Activated T-cell treated with anti-CD3 and anti-CD28 coated beads, Interleukin-2, amount 50 U/mL, for 4 hours (primary cell): ENCODE measurements at regions not wholly inside any gene's neighbourhood (a gene's known extent, or its start where the extent isn't known, plus 50 kb on each side); places are given as distances from the start of the nearest gene placed in this dataset.
"Not testable (repeated sequence)": the region's sequence is repeated elsewhere in the genome, so short reads cannot be mapped to it uniquely, and the experiment has no call there.

Experiments
- ATAC-seq, 2 donors: fragments of 200-7000 bp; cut with Tn5 transposase; one replicate each; pipeline ENCODE4 v1.10.0; 2021
- DNase-seq: peaks from one replicate; pipeline ENCODE4 v3.0.0-alpha.2; 2020
- H3K27me3 Mint-ChIP-seq: one replicate; pipeline ENCODE4 v1.8.0; 2021; ENCODE audit warnings: low read depth, mixed read lengths
- H3K36me3 Mint-ChIP-seq: one replicate; pipeline ENCODE4 v1.8.0; 2022; ENCODE audit warnings: mixed read lengths; ENCODE audit not compliant: insufficient read depth
- H3K4me1 Mint-ChIP-seq: one replicate; pipeline ENCODE4 v1.8.0; 2021; ENCODE audit warnings: low read depth, mixed read lengths
- H3K4me3 Mint-ChIP-seq: one replicate; pipeline ENCODE4 v1.8.0; 2021; ENCODE audit warnings: mild to moderate bottlenecking, moderate library complexity, mixed read lengths
- H3K9me3 Mint-ChIP-seq: one replicate; pipeline ENCODE4 v1.8.0; 2021; ENCODE audit warnings: mixed read lengths

- Mint-ChIP-seq H3K27me3 (no peaks in the 10 kb centered on the region), H3K4me3 (no peak overlapping the region), H3K4me1 (no peaks in the 10 kb centered on the region), H3K36me3 (no peaks in the 10 kb centered on the region), H3K9me3 (peaks cover 11% of the 10 kb centered on the region)
- ATAC-seq (no peak), DNase-seq (no peak)
Observed at GRCh38 chr21:28311411-28312190, 681.1 kb downstream of the LTN1 start.

GRCh38 chr21:28310711-28311110 lies 682.0 kb downstream of the LTN1 start:
- Mint-ChIP-seq H3K4me3 (no peak overlapping the region), H3K9me3 (peaks cover 11% of the 10 kb centered on the region), H3K36me3 (no peaks in the 10 kb centered on the region), H3K4me1 (no peaks in the 10 kb centered on the region), H3K27me3 (no peaks in the 10 kb centered on the region)
- ATAC-seq (no peak), DNase-seq (no peak)

- Mint-ChIP-seq H3K27me3 (no peaks in the 10 kb centered on the region), H3K4me1 (no peaks in the 10 kb centered on the region), H3K36me3 (no peaks in the 10 kb centered on the region), H3K4me3 (no peak overlapping the region), H3K9me3 (peaks cover 11% of the 10 kb centered on the region)
- ATAC-seq (no peak), DNase-seq (no peak)
Observed at GRCh38 chr21:28310171-28310685, 682.4 kb downstream of the LTN1 start.

- Mint-ChIP-seq H3K9me3 (peaks cover 11% of the 10 kb centered on the region), H3K36me3 (no peaks in the 10 kb centered on the region), H3K4me3 (no peak overlapping the region), H3K27me3 (no peaks in the 10 kb centered on the region), H3K4me1 (no peaks in the 10 kb centered on the region)
- ATAC-seq (no peak), DNase-seq (no peak)
Observed at GRCh38 chr21:28309596-28309995, 683.1 kb downstream of the LTN1 start.

GRCh38 chr21:28308516-28308915 lies 684.2 kb downstream of the LTN1 start:
- Mint-ChIP-seq H3K4me1 (no peaks in the 10 kb centered on the region), H3K9me3 (peaks cover 11% of the 10 kb centered on the region), H3K36me3 (no peaks in the 10 kb centered on the region), H3K4me3 (no peak overlapping the region), H3K27me3 (no peaks in the 10 kb centered on the region)
- ATAC-seq (no peak), DNase-seq (no peak)

GRCh38 chr21:28299946-28300345 lies 692.7 kb downstream of the LTN1 start:
- Mint-ChIP-seq H3K27me3 (no peaks in the 10 kb centered on the region), H3K4me1 (no peaks in the 10 kb centered on the region), H3K4me3 (no peak overlapping the region), H3K36me3 (no peaks in the 10 kb centered on the region), H3K9me3 (no peaks in the 10 kb centered on the region)
- DNase-seq = no peak
- no peak for ATAC-seq

- no peaks in the 10 kb centered on the region for H3K4me1 Mint-ChIP-seq
- no peaks in the 10 kb centered on the region for H3K36me3 Mint-ChIP-seq
- H3K9me3 Mint-ChIP-seq = no peaks in the 10 kb centered on the region
- DNase-seq (no peak), ATAC-seq (no peak)
- H3K27me3 Mint-ChIP-seq = no peaks in the 10 kb centered on the region
- no peak overlapping the region for H3K4me3 Mint-ChIP-seq
Observed at GRCh38 chr21:28298251-28298672, 694.4 kb downstream of the LTN1 start.

- no peak overlapping the region for H3K4me3 Mint-ChIP-seq
- H3K9me3 Mint-ChIP-seq = peaks cover 10% of the 10 kb centered on the region
- no peak for ATAC-seq
- no peaks in the 10 kb centered on the region for H3K4me1 Mint-ChIP-seq
- no peaks in the 10 kb centered on the region for H3K36me3 Mint-ChIP-seq
- no peaks in the 10 kb centered on the region for H3K27me3 Mint-ChIP-seq
- no peak for DNase-seq
Observed at GRCh38 chr21:28294051-28294450, 698.6 kb downstream of the LTN1 start.

- Mint-ChIP-seq H3K4me1 (no peaks in the 10 kb centered on the region), H3K4me3 (no peak overlapping the region), H3K27me3 (no peaks in the 10 kb centered on the region), H3K9me3 (peaks cover 5% of the 10 kb centered on the region), H3K36me3 (no peaks in the 10 kb centered on the region)
- ATAC-seq (no peak), DNase-seq (no peak)
Observed at GRCh38 chr21:28283641-28284490, 708.8 kb downstream of the LTN1 start.

- Mint-ChIP-seq H3K4me3 (no peak overlapping the region), H3K36me3 (no peaks in the 10 kb centered on the region), H3K4me1 (no peaks in the 10 kb centered on the region), H3K27me3 (no peaks in the 10 kb centered on the region), H3K9me3 (peaks cover 5% of the 10 kb centered on the region)
- DNase-seq (no peak), ATAC-seq (no peak)
Observed at GRCh38 chr21:28282833-28283232, 709.8 kb downstream of the LTN1 start.

- not testable (repeated sequence) for H3K4me1 Mint-ChIP-seq, H3K27me3 Mint-ChIP-seq, ATAC-seq, H3K9me3 Mint-ChIP-seq, H3K4me3 Mint-ChIP-seq, H3K36me3 Mint-ChIP-seq, DNase-seq
Observed at GRCh38 chr21:28281357-28281756, 711.3 kb downstream of the LTN1 start.

- ATAC-seq (no peak), DNase-seq (no peak)
- no peaks in the 10 kb centered on the region for H3K27me3 Mint-ChIP-seq
- H3K9me3 Mint-ChIP-seq = peaks cover 5% of the 10 kb centered on the region
- no peak overlapping the region for H3K4me3 Mint-ChIP-seq
- no peaks in the 10 kb centered on the region for H3K4me1 Mint-ChIP-seq
- H3K36me3 Mint-ChIP-seq = no peaks in the 10 kb centered on the region
Observed at GRCh38 chr21:28280611-28281010, 712.1 kb downstream of the LTN1 start.

GRCh38 chr21:28277324-28277723 lies 715.4 kb downstream of the LTN1 start:
- DNase-seq (no peak), ATAC-seq (no peak)
- Mint-ChIP-seq H3K36me3 (no peaks in the 10 kb centered on the region), H3K4me1 (no peaks in the 10 kb centered on the region), H3K4me3 (no peak overlapping the region), H3K27me3 (no peaks in the 10 kb centered on the region), H3K9me3 (peaks cover 5% of the 10 kb centered on the region)

- H3K4me1 Mint-ChIP-seq = no peaks in the 10 kb centered on the region
- DNase-seq = no peak
- no peaks in the 10 kb centered on the region for H3K9me3 Mint-ChIP-seq
- ATAC-seq = no peak
- no peaks in the 10 kb centered on the region for H3K27me3 Mint-ChIP-seq
- no peaks in the 10 kb centered on the region for H3K36me3 Mint-ChIP-seq
- H3K4me3 Mint-ChIP-seq = no peak overlapping the region
Observed at GRCh38 chr21:28272272-28272992, 720.2 kb downstream of the LTN1 start.
